ENCODE measurements at regions not wholly inside any gene's neighbourhood (a gene's known extent, or its start where the extent isn't known, plus 50 kb on each side); places are given as distances from the start of the nearest gene placed in this dataset.

- TF ChIP-seq GABPA (IDR thresholded peaks at IDR 0.05 in 1 of 2, conservative IDR thresholded peaks at IDR 0.05 in 1 of 2) (no peak), YY1 (IDR thresholded peaks at IDR 0.05) (no peak)
- TF ChIP-seq, protein P1, sequence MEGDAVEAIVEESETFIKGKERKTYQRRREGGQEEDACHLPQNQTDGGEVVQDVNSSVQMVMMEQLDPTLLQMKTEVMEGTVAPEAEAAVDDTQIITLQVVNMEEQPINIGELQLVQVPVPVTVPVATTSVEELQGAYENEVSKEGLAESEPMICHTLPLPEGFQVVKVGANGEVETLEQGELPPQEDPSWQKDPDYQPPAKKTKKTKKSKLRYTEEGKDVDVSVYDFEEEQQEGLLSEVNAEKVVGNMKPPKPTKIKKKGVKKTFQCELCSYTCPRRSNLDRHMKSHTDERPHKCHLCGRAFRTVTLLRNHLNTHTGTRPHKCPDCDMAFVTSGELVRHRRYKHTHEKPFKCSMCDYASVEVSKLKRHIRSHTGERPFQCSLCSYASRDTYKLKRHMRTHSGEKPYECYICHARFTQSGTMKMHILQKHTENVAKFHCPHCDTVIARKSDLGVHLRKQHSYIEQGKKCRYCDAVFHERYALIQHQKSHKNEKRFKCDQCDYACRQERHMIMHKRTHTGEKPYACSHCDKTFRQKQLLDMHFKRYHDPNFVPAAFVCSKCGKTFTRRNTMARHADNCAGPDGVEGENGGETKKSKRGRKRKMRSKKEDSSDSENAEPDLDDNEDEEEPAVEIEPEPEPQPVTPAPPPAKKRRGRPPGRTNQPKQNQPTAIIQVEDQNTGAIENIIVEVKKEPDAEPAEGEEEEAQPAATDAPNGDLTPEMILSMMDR (IDR thresholded peaks at IDR 0.05; ENCODE audit: low read depth, low read length, missing input control), result no peak
Measured at GRCh38 chr11:32328392-32328791, 106.9 kb downstream of the WT1 start.

All from liver (tissue), 3 donors.